DOHH2 (cell line): ENCODE measurements at regions not wholly inside any gene's neighbourhood (a gene's known extent, or its start where the extent isn't known, plus 50 kb on each side); places are given as distances from the start of the nearest gene placed in this dataset.

Experiments used
- H3F3A ChIP-seq: fragments of 200-600 bp; sonication (generic), shearing (Covaris generic); 2 replicates; pipeline ENCODE4 v1.6.0; 2016; ENCODE audit warnings: antibody characterized with exemption, mild to moderate bottlenecking; ENCODE audit not compliant: control insufficient read depth, insufficient read depth
- H3K27ac ChIP-seq: fragments of 200-600 bp; sonication (generic); 2 replicates; pipeline ENCODE4 v1.5.1; 2014; ENCODE audit warnings: low read depth, mild to moderate bottlenecking, low read length, moderate library complexity
- H3K27me3 ChIP-seq: fragments of 200-600 bp; sonication (generic); 2 replicates; pipeline ENCODE4 v1.6.1; 2014; ENCODE audit warnings: mild to moderate bottlenecking, low read length, mixed read lengths; ENCODE audit not compliant: control insufficient read depth
- H3K36me3 ChIP-seq: fragments of 200-600 bp; sonication (generic); 2 replicates; pipeline ENCODE4 v1.6.1; 2014; ENCODE audit warnings: mild to moderate bottlenecking, low read length, moderate library complexity, mixed read lengths; ENCODE audit not compliant: control insufficient read depth
- H3K4me1 ChIP-seq: fragments of 200-600 bp; sonication (generic); 2 replicates; pipeline ENCODE4 v1.6.1; 2014; ENCODE audit warnings: mild to moderate bottlenecking, low read length, mixed read lengths; ENCODE audit not compliant: control insufficient read depth
- H3K4me2 ChIP-seq: fragments of 200-600 bp; sonication (generic); 2 replicates; pipeline ENCODE4 v1.6.0; 2014; ENCODE audit warnings: mild to moderate bottlenecking, low read length, moderate library complexity
- H3K4me3 ChIP-seq: fragments of 200-600 bp; sonication (generic); 2 replicates; pipeline ENCODE4 v1.5.1; 2014; ENCODE audit warnings: mild to moderate bottlenecking, low read length, mixed read lengths
- H3K79me2 ChIP-seq: fragments of 200-600 bp; sonication (generic); 2 replicates; pipeline ENCODE4 v1.6.1; 2014; ENCODE audit warnings: mild to moderate bottlenecking, low read length, mixed read lengths; ENCODE audit not compliant: control insufficient read depth
- H3K9me2 ChIP-seq: fragments of 200-600 bp; sonication (generic); replicated peaks from 2 replicates; pipeline ENCODE4 v1.6.1; 2014; ENCODE audit warnings: mild to moderate bottlenecking, low read length, mixed read lengths; ENCODE audit not compliant: control insufficient read depth
- H3K9me3 ChIP-seq: fragments of 200-600 bp; sonication (generic); 2 replicates; pipeline ENCODE4 v1.6.1; 2014; ENCODE audit warnings: antibody characterized with exemption, low read length, mixed read lengths; ENCODE audit not compliant: control insufficient read depth, insufficient read depth
- H4K20me1 ChIP-seq: fragments of 200-600 bp; sonication (generic); 2 replicates; pipeline ENCODE4 v1.6.0; 2014; ENCODE audit warnings: low read depth, mild to moderate bottlenecking, antibody characterized with exemption, low read length, moderate library complexity; ENCODE audit not compliant: control insufficient read depth, insufficient read depth
- CTCF ChIP-seq: fragments of 200-600 bp; sonication (generic); IDR thresholded peaks from one replicate; pipeline ENCODE4 v1.5.1; 2014; ENCODE audit warnings: antibody characterized with exemption, mild to moderate bottlenecking, low read depth, low read length; ENCODE audit not compliant: poor library complexity, severe bottlenecking
- EZH2phosphoT487 ChIP-seq: fragments of 200-600 bp; sonication (generic); IDR thresholded peaks from 2 replicates; pipeline ENCODE4 v1.6.1; 2017; ENCODE audit warnings: borderline replicate concordance, mild to moderate bottlenecking, antibody characterized with exemption, low read length, moderate library complexity, mixed read lengths

DNA sequence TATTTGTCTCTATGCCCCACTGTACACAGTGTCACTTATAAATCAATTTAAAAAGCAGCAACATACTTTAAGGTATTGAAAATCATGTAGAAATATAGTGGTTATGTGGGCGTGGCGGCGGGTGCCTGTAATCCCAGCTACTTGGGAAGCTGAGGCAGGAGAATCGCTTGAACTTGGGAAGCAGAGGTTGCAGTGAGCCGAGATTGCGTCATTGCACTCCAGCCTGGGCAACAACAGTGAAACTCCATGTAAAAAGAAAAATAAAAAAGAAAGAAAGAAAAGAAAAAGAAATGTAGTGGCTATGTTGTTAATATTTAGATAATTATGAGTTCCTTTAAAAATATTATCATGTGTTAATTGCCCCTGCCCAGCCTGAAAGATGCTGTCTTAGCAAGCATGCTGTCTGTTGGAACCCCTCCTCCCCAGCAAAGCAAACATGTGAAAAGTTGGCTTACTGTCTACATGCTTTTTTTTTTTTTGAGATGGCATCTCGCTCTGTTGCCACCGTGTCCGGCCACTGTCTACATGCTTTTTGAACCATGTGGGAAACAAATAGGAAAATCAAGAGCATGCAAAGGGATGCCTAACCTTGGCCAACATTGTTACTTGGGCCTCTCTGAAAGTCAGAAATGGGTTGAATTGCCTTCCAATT, 151.4 kb upstream of the TSHZ2 start:
- Histone ChIP-seq H3K4me1 (no peaks in the 10 kb centered on the region), H3K4me2 (no peak overlapping the region), H3K36me3 (no peaks in the 10 kb centered on the region), H3F3A (no peaks in the 10 kb centered on the region), H3K79me2 (no peaks in the 10 kb centered on the region), H3K9me2 (no peaks in the 10 kb centered on the region), H3K27ac (no peak overlapping the region), H3K9me3 (no peaks in the 10 kb centered on the region), H3K27me3 (no peaks in the 10 kb centered on the region), H3K4me3 (no peak overlapping the region), H4K20me1 (no peaks in the 10 kb centered on the region)
- TF ChIP-seq CTCF, result no peak

GRCh38 chr20:52818491-52818890, 153.7 kb upstream of the TSHZ2 start:
- H3K27me3 ChIP-seq, result no peaks in the 10 kb centered on the region
- TF ChIP-seq EZH2phosphoT487 (no peak), CTCF (no peak)
- H4K20me1 ChIP-seq, result no peaks in the 10 kb centered on the region
- no peaks in the 10 kb centered on the region for H3K9me2 ChIP-seq
- no peaks in the 10 kb centered on the region for H3F3A ChIP-seq
- H3K4me2 ChIP-seq, result no peak overlapping the region
- H3K36me3 ChIP-seq, result no peaks in the 10 kb centered on the region
- no peak overlapping the region for H3K4me3 ChIP-seq
- no peak overlapping the region for H3K27ac ChIP-seq
- H3K9me3 ChIP-seq, result no peaks in the 10 kb centered on the region
- no peaks in the 10 kb centered on the region for H3K4me1 ChIP-seq
- no peaks in the 10 kb centered on the region for H3K79me2 ChIP-seq

DNA sequence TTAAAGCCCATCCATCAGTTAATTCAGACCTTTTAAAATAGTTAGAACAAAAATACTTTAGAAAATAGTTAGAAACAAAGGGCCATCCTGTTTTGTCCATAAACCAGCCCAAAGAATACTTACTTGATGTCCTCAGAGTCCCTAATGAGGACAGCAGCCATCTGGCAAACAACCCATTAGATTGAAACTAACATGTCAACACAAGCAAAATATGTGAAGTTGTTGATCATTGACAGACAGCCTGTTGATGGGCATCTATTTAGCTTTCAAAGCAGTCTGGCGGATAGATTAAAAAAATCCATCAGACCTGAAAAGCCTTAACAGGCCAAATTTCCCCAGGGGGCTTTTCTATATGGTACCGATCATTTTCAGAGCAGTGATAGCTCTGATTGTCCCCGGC, 154.2 kb upstream of the TSHZ2 start:
- H3K79me2 ChIP-seq, result no peaks in the 10 kb centered on the region
- no peaks in the 10 kb centered on the region for H4K20me1 ChIP-seq
- no peaks in the 10 kb centered on the region for H3F3A ChIP-seq
- H3K27ac ChIP-seq, result no peak overlapping the region
- H3K4me3 ChIP-seq, result no peak overlapping the region
- TF ChIP-seq EZH2phosphoT487 (no peak), CTCF (no peak)
- H3K9me2 ChIP-seq, result no peaks in the 10 kb centered on the region
- H3K9me3 ChIP-seq, result no peaks in the 10 kb centered on the region
- H3K4me1 ChIP-seq, result no peaks in the 10 kb centered on the region
- H3K27me3 ChIP-seq, result no peaks in the 10 kb centered on the region
- H3K36me3 ChIP-seq, result no peaks in the 10 kb centered on the region
- no peak overlapping the region for H3K4me2 ChIP-seq
